Gastrocnemius medialis (tissue), 4 donors: ENCODE measurements at regions not wholly inside any gene's neighbourhood (a gene's known extent, or its start where the extent isn't known, plus 50 kb on each side); places are given as distances from the start of the nearest gene placed in this dataset.
"Not testable (repeated sequence)": the region's sequence is repeated elsewhere in the genome, so short reads cannot be mapped to it uniquely, and the experiment has no call there.

Experiments used
- ATAC-seq, 2 donors: fragments of 150-250 bp; one replicate each; pipeline ENCODE4 v1.9.1; 2016
- DNase-seq, 2 donors: peaks; one replicate each; pipeline ENCODE4 v3.0.0-alpha.2; 2019
- H3K27ac ChIP-seq, 4 donors: fragments of 200-600 bp; sonication (generic); 1 replicate in 1 of 4; 2 replicates in 3 of 4; pipeline ENCODE4 v1.5.1; 2016 to 2018; ENCODE audit warnings: mild to moderate bottlenecking in 2 of 4, moderate library complexity in 1 of 4
- H3K27me3 ChIP-seq, 3 donors: fragments of 200-600 bp; sonication (generic) in 2 of 3; 1 replicate in 1 of 3; 2 replicates in 2 of 3; pipeline versions ENCODE4 v1.5.1 to v1.6.0; 2016 to 2019; ENCODE audit warnings: mild to moderate bottlenecking in 1 of 3, moderate library complexity in 1 of 3
- H3K36me3 ChIP-seq, 2 donors: fragments of 200-600 bp; sonication (generic) in 1 of 2; one replicate each; pipeline ENCODE4 v1.5.1; 2017 to 2018
- H3K4me1 ChIP-seq, 2 donors: fragments of 200-600 bp; sonication (generic) in 1 of 2; one replicate each; pipeline ENCODE4 v1.5.1; 2016 to 2017; ENCODE audit warnings: mild to moderate bottlenecking in 2 of 2
- H3K4me3 ChIP-seq, 4 donors: fragments of 200-600 bp; sonication (generic) in 3 of 4; 1 replicate in 1 of 4; 2 replicates in 3 of 4; pipeline ENCODE4 v1.5.1; 2016 to 2019; ENCODE audit warnings: mild to moderate bottlenecking in 2 of 4
- H3K9me3 ChIP-seq, 3 donors: fragments of 200-600 bp; sonication (generic) in 2 of 3; 1 replicate in 1 of 3; 2 replicates in 2 of 3; pipeline ENCODE4 v1.5.1; 2016 to 2019
- CTCF ChIP-seq, 5 experiments: fragments of 450-650 bp in 3 of 5; fragments of 200-600 bp in 2 of 5; sonication (generic) in 2 of 5; IDR thresholded peaks in 4 of 5; conservative IDR thresholded peaks in 1 of 5; 1 replicate in 4 of 5; 2 replicates in 1 of 5; pipeline ENCODE4 v1.5.1; 2016 to 2019; ENCODE audit warnings: antibody characterized with exemption in 5 of 5, mild to moderate bottlenecking in 3 of 5, moderate library complexity in 3 of 5
- POLR2A ChIP-seq, 2 donors: fragments of 450-650 bp; IDR thresholded peaks; one replicate each; pipeline ENCODE4 v1.6.1; 2017; ENCODE audit warnings: antibody characterized with exemption in 2 of 2, mild to moderate bottlenecking in 2 of 2, moderate library complexity in 2 of 2
- in situ Hi-C, 4 donors: fragments of 200-750 bp; cut with MboI; loops; one replicate each; pipeline versions ENCODE4 v1.15.0 to v1.8.0; 2017; ENCODE audit warnings: low sequenced_read_pairs in 4 of 4
- intact Hi-C: fragments of 100-400 bp; cut with DNase I; formaldehyde crosslinking; loops from one replicate; pipeline ENCODE4 v1.15.1; 2023; ENCODE audit warnings: low total_unique reads

GRCh38 chrX:80929251-80929650 lies 119.6 kb upstream of the BRWD3 start:
- Histone ChIP-seq H3K4me1 (no peaks in the 10 kb centered on the region), H3K4me3 (no peak overlapping the region), H3K36me3 (no peaks in the 10 kb centered on the region), H3K27ac (no peak overlapping the region), H3K9me3 (no peaks in the 10 kb centered on the region), H3K27me3 (no peaks in the 10 kb centered on the region)
- in situ Hi-C loops (no loop called here), intact Hi-C loops (no loop called here)
- DNase-seq, result no peak
- TF ChIP-seq POLR2A (IDR thresholded peaks at IDR 0.05) (no peak), CTCF (IDR thresholded peaks at IDR 0.05 in 4 of 5, conservative IDR thresholded peaks at IDR 0.05 in 1 of 5) (no peak)
- ATAC-seq, result no peak

- Histone ChIP-seq H3K27me3 (no peaks in the 10 kb centered on the region), H3K4me3 (no peak overlapping the region), H3K4me1 (no peaks in the 10 kb centered on the region), H3K36me3 (no peaks in the 10 kb centered on the region), H3K9me3 (no peaks in the 10 kb centered on the region), H3K27ac (no peak overlapping the region)
- ATAC-seq (no peak), DNase-seq (no peak)
- in situ Hi-C loops (no loop called here), intact Hi-C loops (no loop called here)
- no peak for TF ChIP-seq CTCF (IDR thresholded peaks at IDR 0.05 in 4 of 5, conservative IDR thresholded peaks at IDR 0.05 in 1 of 5)
- no peak for TF ChIP-seq POLR2A (IDR thresholded peaks at IDR 0.05)
Observed at GRCh38 chrX:80917919-80918318, 108.2 kb upstream of the BRWD3 start.

GRCh38 chrX:80912351-80912750 lies 102.7 kb upstream of the BRWD3 start:
- ATAC-seq, H3K4me1 ChIP-seq, H3K27me3 ChIP-seq, H3K9me3 ChIP-seq, H3K36me3 ChIP-seq, H3K27ac ChIP-seq, DNase-seq, in situ Hi-C loops, H3K4me3 ChIP-seq: not testable (repeated sequence)
- intact Hi-C loops, result loop anchor here (1.0 kb wide), 1 partner anchor 11 kb away; no protein-coding TSS in a partner anchor

- intact Hi-C loops, result no loop called here
Observed at GRCh38 chrX:80879916-80880315, 70.2 kb upstream of the BRWD3 start.

GRCh38 chrX:80879143-80879542 lies 69.5 kb upstream of the BRWD3 start:
- ATAC-seq, result no peak
- TF ChIP-seq CTCF (IDR thresholded peaks at IDR 0.05 in 4 of 5, conservative IDR thresholded peaks at IDR 0.05 in 1 of 5) (no peak), POLR2A (IDR thresholded peaks at IDR 0.05) (no peak)
- in situ Hi-C loops, result no loop called here

More at GRCh38 chrX:80879916-80880315, 70.2 kb upstream of the BRWD3 start:
- Histone ChIP-seq H3K9me3 (no peaks in the 10 kb centered on the region), H3K4me3 (no peak overlapping the region), H3K27ac (no peak overlapping the region), H3K27me3 (no peaks in the 10 kb centered on the region), H3K4me1 (no peaks in the 10 kb centered on the region), H3K36me3 (no peaks in the 10 kb centered on the region)
- ATAC-seq (no peak), DNase-seq (no peak)
- in situ Hi-C loops, result no loop called here
- TF ChIP-seq POLR2A (IDR thresholded peaks at IDR 0.05) (no peak), CTCF (IDR thresholded peaks at IDR 0.05 in 4 of 5, conservative IDR thresholded peaks at IDR 0.05 in 1 of 5) (no peak)

More at GRCh38 chrX:80879143-80879542, 69.5 kb upstream of the BRWD3 start:
- no peak overlapping the region for H3K4me3 ChIP-seq
- intact Hi-C loops, result no loop called here
- DNase-seq, result no peak
- no peaks in the 10 kb centered on the region for H3K9me3 ChIP-seq
- H3K36me3 ChIP-seq, result no peaks in the 10 kb centered on the region
- no peaks in the 10 kb centered on the region for H3K4me1 ChIP-seq
- H3K27me3 ChIP-seq, result no peaks in the 10 kb centered on the region
- H3K27ac ChIP-seq, result no peak overlapping the region
